NB4 (cell line): ENCODE measurements at regions not wholly inside any gene's neighbourhood (a gene's known extent, or its start where the extent isn't known, plus 50 kb on each side); places are given as distances from the start of the nearest gene placed in this dataset.

Source experiments
- POLR2A ChIP-seq: IDR thresholded peaks from 2 replicates; pipeline ENCODE4 v1.6.1; 2011; ENCODE audit warnings: mild to moderate bottlenecking; ENCODE audit not compliant: insufficient read length; ENCODE audit errors: extremely low read depth
- TF ChIP-seq, protein P1 (sequence below): IDR thresholded peaks from 2 replicates; pipeline ENCODE4 v1.6.1; 2011; ENCODE audit warnings: low read depth, low read length
- TF ChIP-seq, protein P2 (sequence below): IDR thresholded peaks from one replicate; pipeline ENCODE4 v1.5.1; 2012; ENCODE audit warnings: low read depth, low read length

DNA sequence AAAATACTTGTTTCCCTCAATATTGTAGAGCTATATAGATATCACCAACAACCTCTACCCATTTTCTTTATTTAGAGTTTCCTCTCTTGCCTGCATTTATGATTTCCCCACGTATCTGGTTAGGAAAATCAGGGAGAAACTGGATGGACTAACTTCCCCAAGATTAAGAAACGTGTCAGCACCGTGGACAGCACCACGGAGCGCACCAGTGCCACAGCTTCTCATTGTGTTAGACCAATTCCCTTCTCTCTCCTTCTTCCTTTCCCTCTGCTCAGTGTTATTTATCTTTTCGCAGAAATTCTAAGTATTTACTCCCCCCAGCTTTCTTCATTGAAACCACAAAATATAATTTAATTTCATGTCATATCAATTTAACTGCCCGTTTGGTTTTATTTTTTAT, 568.6 kb upstream of the BOD1L1 start:
- TF ChIP-seq, protein P1, sequence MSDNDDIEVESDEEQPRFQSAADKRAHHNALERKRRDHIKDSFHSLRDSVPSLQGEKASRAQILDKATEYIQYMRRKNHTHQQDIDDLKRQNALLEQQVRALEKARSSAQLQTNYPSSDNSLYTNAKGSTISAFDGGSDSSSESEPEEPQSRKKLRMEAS: peak; percentile 34; the same call in 1 of the 2 replicates
- TF ChIP-seq, protein P2, sequence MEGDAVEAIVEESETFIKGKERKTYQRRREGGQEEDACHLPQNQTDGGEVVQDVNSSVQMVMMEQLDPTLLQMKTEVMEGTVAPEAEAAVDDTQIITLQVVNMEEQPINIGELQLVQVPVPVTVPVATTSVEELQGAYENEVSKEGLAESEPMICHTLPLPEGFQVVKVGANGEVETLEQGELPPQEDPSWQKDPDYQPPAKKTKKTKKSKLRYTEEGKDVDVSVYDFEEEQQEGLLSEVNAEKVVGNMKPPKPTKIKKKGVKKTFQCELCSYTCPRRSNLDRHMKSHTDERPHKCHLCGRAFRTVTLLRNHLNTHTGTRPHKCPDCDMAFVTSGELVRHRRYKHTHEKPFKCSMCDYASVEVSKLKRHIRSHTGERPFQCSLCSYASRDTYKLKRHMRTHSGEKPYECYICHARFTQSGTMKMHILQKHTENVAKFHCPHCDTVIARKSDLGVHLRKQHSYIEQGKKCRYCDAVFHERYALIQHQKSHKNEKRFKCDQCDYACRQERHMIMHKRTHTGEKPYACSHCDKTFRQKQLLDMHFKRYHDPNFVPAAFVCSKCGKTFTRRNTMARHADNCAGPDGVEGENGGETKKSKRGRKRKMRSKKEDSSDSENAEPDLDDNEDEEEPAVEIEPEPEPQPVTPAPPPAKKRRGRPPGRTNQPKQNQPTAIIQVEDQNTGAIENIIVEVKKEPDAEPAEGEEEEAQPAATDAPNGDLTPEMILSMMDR: no peak
- no peak for TF ChIP-seq POLR2A
